Body of pancreas (tissue), 4 donors: ENCODE measurements at regions not wholly inside any gene's neighbourhood (a gene's known extent, or its start where the extent isn't known, plus 50 kb on each side); places are given as distances from the start of the nearest gene placed in this dataset.

ENCODE experiments used
- ATAC-seq: fragments of 150-250 bp; one replicate; pipeline ENCODE4 v1.9.1; 2016
- DNase-seq, 4 donors: peaks; one replicate each; pipeline ENCODE4 v3.0.0-alpha.2; 2019
- H3K27ac ChIP-seq, 4 donors: fragments of 200-600 bp; sonication (generic); 1 replicate in 3 of 4; 2 replicates in 1 of 4; pipeline versions ENCODE4 v1.5.1 to v1.6.1; 2016 to 2019; ENCODE audit warnings: mild to moderate bottlenecking in 1 of 4, mixed read lengths in 1 of 4, moderate library complexity in 1 of 4
- H3K27me3 ChIP-seq, 2 donors: fragments of 200-600 bp; sonication (generic); one replicate each; pipeline ENCODE4 v1.6.0; 2016; ENCODE audit warnings: mild to moderate bottlenecking in 1 of 2
- H3K36me3 ChIP-seq, 2 donors: fragments of 200-600 bp; sonication (generic); replicated peaks in 1 of 2; 2 replicates each; pipeline ENCODE4 v1.5.1; 2016; ENCODE audit warnings: low read depth in 2 of 2; ENCODE audit not compliant: insufficient read depth in 1 of 2
- H3K4me1 ChIP-seq: fragments of 200-600 bp; sonication (generic); one replicate; pipeline ENCODE4 v1.6.0; 2016
- H3K4me3 ChIP-seq, 2 donors: fragments of 200-600 bp; sonication (generic); 1 replicate in 1 of 2; 2 replicates in 1 of 2; pipeline ENCODE4 v1.5.1; 2016 to 2019
- H3K9me3 ChIP-seq, 3 donors: fragments of 200-600 bp; sonication (generic); 1 replicate in 2 of 3; 2 replicates in 1 of 3; pipeline ENCODE4 v1.5.1; 2016
- CTCF ChIP-seq, 7 experiments: fragments of 450-650 bp in 4 of 7; fragments of 200-600 bp in 3 of 7; sonication (generic) in 3 of 7; IDR thresholded peaks; one replicate each; pipeline ENCODE4 v1.5.1; 2016 to 2019; ENCODE audit warnings: antibody characterized with exemption in 7 of 7
- POLR2A ChIP-seq, 3 donors: fragments of 450-650 bp; IDR thresholded peaks; one replicate each; pipeline ENCODE4 v1.6.1; 2016; ENCODE audit warnings: antibody characterized with exemption in 3 of 3, mild to moderate bottlenecking in 2 of 3
- WGBS, 2 donors: methylation state at CpG; one replicate each; pipeline ENCODE4 v1.1.5; 2017; 5-methylcytosine and 5-hydroxymethylcytosine counted together
- intact Hi-C: fragments of 100-400 bp; cut with DNase I; formaldehyde crosslinking; loops from one replicate; pipeline ENCODE4 v1.15.1; 2023

- no peak for ATAC-seq
- Histone ChIP-seq H3K9me3 (no peaks in the 10 kb centered on the region), H3K4me1 (no peaks in the 10 kb centered on the region), H3K27me3 (no peaks in the 10 kb centered on the region), H3K36me3 (no peaks in the 10 kb centered on the region), H3K4me3 (no peak overlapping the region), H3K27ac (no peak overlapping the region)
- DNase-seq: no peak
- intact Hi-C loops: no loop called here
- WGBS, 2 donors: 73 to 74% methylated on average over 4 of the region's 4 CpGs
- TF ChIP-seq POLR2A (IDR thresholded peaks at IDR 0.05): no peak
- no peak for TF ChIP-seq CTCF (IDR thresholded peaks at IDR 0.05)
These were observed 61.5 kb upstream of the MAGEB2 start for GRCh38 chrX:30153881-30154260.

- H3K36me3 ChIP-seq: no peaks in the 10 kb centered on the region
- H3K27me3 ChIP-seq: no peaks in the 10 kb centered on the region
- H3K9me3 ChIP-seq: no peaks in the 10 kb centered on the region
- ATAC-seq (no peak), DNase-seq (no peak)
- H3K27ac ChIP-seq: no peak overlapping the region
- 54 to 71% methylated on average over 2 of the region's 2 CpGs for WGBS, 2 donors
- intact Hi-C loops: no loop called here
- H3K4me1 ChIP-seq: no peaks in the 10 kb centered on the region
- H3K4me3 ChIP-seq: no peak overlapping the region
- TF ChIP-seq CTCF (IDR thresholded peaks at IDR 0.05): no peak
- TF ChIP-seq POLR2A (IDR thresholded peaks at IDR 0.05): no peak
These were observed 59.4 kb upstream of the MAGEB2 start for GRCh38 chrX:30156009-30156408.

GRCh38 chrX:30156880-30157560, 58.3 kb upstream of the MAGEB2 start:
- ATAC-seq (no peak), DNase-seq (no peak)
- intact Hi-C loops: no loop called here
- Histone ChIP-seq H3K27ac (no peak overlapping the region), H3K36me3 (no peaks in the 10 kb centered on the region), H3K4me3 (no peak overlapping the region), H3K27me3 (no peaks in the 10 kb centered on the region), H3K4me1 (no peaks in the 10 kb centered on the region), H3K9me3 (no peaks in the 10 kb centered on the region)
- WGBS, 2 donors: 40 to 50% methylated on average over 4 of the region's 4 CpGs
- no peak for TF ChIP-seq CTCF (IDR thresholded peaks at IDR 0.05)
- TF ChIP-seq POLR2A (IDR thresholded peaks at IDR 0.05): no peak

GRCh38 chrX:30161043-30161442, 54.3 kb upstream of the MAGEB2 start:
- ATAC-seq (no peak), DNase-seq (no peak)
- Histone ChIP-seq H3K36me3 (no peaks in the 10 kb centered on the region), H3K4me3 (no peak overlapping the region), H3K4me1 (no peaks in the 10 kb centered on the region), H3K27me3 (no peaks in the 10 kb centered on the region), H3K9me3 (no peaks in the 10 kb centered on the region), H3K27ac (no peak overlapping the region)
- WGBS, 2 donors: 55 to 64% methylated on average over 3 of the region's 3 CpGs
- no peak for TF ChIP-seq POLR2A (IDR thresholded peaks at IDR 0.05)
- TF ChIP-seq CTCF (IDR thresholded peaks at IDR 0.05): no peak
- intact Hi-C loops: no loop called here
